Stimulated activated CD4-positive, alpha-beta T cell treated with anti-CD3 and anti-CD28 coated beads, Interleukin-15, amount 100 ng/mL, for 1 hour (primary cell): ENCODE measurements at regions not wholly inside any gene's neighbourhood (a gene's known extent, or its start where the extent isn't known, plus 50 kb on each side); places are given as distances from the start of the nearest gene placed in this dataset.

Experiments
- DNase-seq, 2 donors: peaks; one replicate each; pipeline ENCODE4 v3.0.0-alpha.2; 2020; ENCODE audit warnings: low read depth in 1 of 2, low spot score in 1 of 2

DNA sequence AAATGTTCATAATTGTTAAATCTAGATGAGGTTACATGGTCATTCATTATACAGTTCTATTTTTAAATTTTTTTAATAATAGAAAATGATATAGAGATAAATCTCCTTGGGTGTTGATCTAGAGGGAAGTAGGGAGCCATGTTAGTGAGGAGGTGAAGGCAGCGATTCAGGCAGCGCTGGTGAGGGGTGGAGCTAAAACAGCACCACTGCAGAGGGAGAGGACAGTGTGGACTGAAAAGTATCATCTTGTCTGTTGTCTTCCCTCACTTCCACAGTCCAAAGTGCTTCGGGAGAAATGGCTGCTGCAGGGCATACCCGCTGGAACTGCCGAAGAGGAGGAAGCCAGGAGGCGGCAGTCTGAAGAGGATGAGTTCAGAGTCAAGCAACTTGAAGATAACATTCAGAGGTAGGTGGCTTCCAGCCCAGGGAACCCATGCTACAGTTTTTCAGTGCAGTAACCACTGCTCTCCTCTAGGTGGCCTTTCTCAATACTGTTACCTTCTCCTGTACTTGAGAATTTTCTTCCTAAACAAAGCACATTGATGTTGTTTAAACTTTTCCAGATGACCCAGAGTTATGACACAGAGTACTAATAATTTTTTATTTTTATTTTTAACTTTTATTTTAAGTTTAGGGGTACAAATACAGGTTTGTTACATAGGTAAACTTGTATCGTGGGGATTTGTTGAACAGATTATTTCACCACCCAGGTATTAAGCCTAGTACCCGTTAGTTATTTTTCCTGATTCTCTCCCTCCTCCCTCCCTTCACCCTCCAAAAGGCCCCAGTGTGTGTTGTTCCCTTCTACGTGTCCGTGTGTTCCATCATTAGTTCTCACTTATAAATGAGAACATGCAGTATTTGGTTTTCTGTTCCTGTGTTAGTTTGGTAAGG lies 100.5 kb downstream of the PALM2AKAP2 start:
- no peak for DNase-seq

DNA sequence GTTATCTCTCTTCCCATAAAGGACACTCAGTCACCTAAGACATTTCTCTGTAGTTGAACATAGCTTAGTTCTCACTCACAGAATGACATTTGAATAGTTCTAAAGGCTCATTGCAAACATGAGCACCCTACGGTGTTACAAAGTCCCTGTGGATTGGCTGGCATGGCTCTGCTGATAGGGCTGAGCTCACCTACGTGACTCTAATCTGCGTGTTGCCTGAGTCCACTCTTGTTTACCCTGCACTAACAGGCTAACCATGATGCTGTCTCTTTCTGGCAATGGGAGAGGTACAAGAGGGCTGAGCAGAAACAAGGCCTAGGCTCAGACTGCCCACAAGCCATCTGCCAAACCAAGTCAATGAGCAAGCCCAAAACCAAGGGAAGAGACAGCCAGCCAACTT lies 103.6 kb downstream of the PALM2AKAP2 start:
- DNase-seq: no peak

DNA sequence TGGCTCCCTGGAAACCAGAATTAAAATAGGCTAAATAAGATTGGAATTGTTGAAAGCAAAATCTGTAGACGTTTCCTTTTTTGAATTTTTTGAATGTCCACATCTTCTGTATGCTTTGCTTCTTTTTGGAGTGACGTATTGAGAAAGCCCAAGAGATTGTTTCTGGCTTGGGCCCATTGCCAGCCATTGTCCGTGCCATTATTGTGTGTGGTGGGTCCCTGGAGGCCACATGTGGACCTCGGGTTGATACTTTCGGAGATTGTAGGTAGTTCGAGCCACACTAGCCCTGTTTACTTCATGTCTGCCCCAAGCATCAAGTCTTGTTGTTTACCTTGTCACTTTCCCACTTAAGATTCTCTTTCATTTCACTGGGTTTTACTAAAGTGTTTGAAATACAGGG lies 106.0 kb downstream of the PALM2AKAP2 start:
- no peak for DNase-seq

DNA sequence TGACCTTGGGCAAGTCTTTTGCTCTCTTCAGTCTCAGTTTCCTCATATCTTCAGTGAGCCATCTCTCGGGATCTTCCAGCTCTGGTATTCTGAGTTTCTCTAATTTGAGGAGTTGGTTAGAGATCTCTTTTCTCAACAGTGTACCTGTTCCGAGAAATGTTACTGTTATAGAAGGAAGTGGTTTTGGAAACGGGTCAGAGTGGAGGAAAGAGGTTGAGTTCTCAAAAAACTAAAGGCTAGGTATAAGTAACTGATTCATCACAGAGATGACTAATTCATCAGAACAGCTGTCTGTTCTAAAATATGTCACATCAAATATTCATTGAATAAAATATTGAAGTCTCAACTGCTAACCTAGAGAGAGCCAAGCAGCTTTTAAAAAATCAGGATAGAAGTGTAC lies 106.6 kb downstream of the PALM2AKAP2 start:
- DNase-seq: no peak

DNA sequence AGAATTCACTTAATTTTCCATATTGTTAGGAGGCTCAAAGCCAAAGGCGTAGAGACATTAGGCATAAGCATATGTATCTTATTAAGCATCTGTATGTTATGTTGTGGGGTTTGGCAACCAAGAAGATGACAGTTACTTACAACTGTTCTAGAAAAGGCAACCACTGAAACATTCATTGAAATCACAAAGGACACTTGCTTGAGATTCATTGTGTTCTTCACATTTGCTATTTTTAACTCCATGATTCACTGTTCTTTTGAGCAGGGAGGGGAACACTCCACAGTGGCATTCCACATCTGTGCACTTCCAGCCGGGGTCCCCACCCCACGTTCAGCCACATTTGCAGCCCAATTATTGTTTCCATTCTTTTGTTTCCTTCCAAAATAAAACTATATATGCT lies 107.1 kb downstream of the PALM2AKAP2 start:
- no peak for DNase-seq

DNA sequence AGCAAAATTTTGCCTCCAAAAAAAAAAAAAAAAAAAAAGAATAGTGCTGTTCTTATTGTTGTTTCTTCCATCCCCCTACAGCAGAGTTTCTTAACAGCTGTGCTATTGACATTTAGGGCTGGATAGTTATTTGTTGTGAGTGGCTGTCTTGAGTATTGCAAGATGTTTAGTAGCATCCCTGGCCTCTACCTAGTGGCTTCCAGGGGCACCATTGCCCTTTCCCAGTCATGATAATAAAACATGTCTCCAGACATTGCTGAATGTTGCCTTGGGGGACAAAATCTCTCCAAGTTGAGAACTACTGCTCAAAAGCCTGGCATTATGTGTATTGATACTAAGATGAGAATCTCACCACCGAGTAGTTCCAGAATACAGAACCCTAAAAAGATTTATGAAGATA lies 108.7 kb downstream of the PALM2AKAP2 start:
- DNase-seq: no peak

DNA sequence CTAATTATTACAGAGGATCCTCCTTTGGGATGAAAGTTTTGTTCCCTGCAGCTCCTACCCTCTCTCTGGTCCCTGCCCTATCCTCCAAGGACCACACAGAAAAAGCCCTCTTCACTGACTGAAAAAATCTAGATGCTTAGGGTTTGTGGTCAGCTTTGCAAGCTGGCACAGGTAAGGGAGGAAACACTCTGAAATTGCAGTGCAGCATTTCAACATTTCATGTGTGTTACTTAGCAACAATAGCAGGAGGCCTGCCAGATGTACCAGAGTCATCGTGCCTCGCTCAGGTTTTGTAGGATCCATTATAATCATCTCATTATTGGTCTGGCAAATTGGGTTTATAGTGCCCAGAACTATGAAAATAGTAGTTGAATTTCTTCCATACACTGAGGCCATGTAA lies 109.5 kb downstream of the PALM2AKAP2 start:
- DNase-seq: no peak

DNA sequence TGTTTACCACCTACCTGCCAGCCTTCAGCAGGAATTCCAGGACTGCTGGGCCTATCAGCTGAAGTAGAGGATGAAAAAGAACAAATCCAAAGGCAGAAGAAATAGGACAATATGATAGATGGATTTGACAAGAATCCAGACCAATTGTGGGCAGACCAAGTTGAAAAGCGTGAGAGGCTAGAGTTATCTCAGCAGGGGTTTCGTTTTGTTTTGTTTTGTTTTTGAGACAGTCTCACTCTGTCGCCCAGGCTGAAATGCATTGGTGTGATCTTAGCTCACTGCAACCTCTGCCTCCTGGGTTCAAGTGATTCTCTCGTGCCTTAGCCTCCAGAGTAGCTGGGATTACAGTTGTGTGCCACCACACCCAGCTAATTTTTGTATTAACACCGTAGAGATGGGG lies 113.2 kb downstream of the PALM2AKAP2 start:
- no peak for DNase-seq

DNA sequence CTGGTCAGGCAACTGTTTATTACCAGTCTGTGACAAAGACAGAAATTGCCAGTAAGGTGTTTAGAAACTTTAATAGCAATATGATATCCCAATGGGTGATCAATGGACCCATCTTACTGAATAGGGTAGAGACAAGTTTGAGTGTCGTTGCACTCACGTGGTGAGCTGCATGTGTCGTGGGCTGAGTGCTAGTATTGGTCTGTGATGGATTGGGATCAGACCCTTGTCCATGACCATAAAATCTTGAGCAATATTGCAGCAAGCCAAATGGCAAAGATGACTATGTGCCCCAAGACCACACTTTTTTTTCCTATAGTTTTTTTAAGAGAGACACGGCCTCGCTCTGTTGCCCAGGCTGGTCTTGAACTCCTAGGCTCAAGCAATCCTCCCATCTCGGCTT lies 114.5 kb downstream of the PALM2AKAP2 start:
- DNase-seq: no peak

DNA sequence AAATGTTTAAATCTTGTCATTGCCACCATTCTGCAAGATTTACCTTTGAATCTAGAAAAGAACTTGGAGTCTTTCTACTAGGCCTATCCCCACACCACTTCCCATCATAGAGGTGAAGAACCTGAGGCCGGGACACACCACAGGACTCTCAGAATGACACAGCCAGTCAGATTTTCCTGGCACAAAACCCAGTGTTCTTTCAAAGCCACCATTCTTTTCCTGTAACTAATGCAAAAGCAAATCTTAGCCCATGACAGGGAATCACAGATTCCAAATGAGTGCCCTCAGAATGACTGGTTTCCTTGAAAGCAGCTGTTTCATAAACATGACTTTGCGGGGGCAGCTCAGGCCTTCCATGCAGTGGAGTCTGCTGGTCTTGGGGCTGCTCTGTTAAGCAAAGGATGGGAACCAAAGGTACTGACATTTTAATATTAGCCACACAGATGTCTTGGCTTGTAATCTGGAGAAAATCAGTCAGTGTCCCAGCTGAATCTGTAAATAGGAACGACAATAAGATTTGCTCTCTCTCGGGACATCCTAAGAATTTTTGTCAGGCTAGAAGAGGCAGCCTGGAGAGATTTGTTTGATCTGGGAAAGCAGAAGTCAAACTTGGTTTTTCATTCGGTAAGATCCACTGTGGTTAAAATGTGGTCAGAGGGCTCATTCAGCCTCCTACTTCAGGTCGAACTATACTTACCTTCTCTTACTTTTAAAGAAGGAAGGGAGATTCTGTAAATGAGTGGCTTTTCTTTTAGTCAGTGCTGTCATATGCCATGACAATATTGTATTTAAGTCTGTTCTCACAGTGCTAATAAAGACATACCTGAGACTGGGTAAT lies 115.1 kb downstream of the PALM2AKAP2 start:
- DNase-seq: no peak

DNA sequence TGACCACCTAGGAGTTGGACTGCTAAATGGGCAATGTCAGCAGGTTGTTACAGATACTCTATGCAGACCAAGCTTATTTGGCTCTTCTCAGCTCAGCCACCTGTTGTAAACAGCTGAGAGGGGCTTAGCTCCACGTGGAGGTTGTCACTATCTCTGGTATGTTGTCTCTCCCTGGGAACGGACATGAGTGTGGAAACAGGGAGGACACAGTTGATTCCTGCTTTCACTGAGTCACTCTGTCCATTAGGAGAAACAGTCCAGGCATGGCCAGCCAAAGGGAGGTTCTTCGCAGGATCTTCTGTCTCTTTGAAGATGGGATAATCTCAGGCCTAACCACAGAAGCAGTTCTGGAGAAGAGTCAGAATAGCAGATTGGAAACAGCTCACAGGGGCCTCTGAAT lies 121.2 kb downstream of the PALM2AKAP2 start:
- no peak for DNase-seq

DNA sequence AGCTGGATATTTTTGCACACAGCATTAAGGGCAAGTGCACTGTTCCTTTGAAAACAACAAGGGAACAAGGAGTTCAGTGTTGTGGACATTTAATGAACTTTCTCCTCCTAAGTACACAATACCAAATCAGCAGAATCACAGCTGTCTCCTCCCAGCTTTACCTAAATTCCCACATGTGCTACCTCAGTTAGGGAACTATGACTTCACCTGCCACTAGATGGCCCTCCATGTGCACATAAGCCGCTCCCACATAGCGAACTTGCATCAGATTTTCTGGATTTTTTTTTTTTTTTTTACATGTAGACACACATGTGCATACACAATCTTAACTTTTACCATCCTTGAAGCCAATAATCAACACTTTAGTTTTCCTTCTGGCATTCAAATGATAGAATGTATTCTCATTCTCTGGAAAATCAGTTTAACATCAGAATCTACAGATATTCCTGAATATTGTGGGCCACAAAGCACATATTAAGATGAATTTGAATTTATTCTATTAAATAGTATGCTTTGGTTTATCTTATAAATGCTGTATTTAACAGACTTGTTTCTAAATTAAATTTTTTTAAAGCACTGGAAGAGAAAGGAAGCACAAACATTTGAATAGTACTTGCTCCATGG lies 123.6 kb downstream of the PALM2AKAP2 start:
- peak in 1 of 2 donors; percentile 21 for DNase-seq

DNA sequence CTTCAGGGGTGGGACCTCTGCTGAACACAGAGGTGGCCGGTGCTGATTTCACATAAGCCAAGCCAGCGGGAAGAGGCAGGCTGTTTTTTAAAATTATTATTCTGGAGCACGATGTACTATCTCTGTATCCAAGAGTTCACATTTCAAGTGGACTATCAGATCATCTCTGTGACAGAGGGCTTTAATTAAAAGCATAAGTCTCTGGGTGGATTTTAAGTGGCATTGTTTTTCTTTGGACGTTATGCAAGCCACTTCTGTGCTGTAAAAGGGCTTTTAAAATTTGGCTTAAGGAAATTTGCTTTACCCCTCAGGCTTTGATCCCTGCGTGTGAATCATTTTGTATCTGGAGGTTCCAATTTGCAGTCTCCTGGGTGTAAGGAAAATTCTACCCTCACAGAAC lies 124.7 kb downstream of the PALM2AKAP2 start:
- DNase-seq: no peak

DNA sequence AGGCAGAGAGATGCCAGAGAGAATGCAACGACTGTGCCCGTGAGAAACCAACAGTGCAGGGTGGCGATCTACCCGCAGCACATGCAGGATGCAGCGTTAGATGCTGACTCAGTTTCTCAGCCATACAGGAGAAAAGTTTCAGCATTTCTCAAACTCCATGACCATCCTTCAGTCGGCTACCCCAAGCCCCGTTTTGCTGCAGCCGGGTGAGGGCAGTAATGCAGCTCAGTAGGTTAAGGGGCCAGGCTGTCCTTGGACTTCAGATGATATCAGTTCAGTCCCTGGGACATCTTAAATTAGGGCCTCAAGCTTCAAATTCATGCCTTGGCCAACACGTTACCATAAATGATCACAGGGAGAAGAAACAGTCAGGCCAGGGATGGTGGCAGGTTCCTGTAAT lies 125.5 kb downstream of the PALM2AKAP2 start:
- no peak for DNase-seq

DNA sequence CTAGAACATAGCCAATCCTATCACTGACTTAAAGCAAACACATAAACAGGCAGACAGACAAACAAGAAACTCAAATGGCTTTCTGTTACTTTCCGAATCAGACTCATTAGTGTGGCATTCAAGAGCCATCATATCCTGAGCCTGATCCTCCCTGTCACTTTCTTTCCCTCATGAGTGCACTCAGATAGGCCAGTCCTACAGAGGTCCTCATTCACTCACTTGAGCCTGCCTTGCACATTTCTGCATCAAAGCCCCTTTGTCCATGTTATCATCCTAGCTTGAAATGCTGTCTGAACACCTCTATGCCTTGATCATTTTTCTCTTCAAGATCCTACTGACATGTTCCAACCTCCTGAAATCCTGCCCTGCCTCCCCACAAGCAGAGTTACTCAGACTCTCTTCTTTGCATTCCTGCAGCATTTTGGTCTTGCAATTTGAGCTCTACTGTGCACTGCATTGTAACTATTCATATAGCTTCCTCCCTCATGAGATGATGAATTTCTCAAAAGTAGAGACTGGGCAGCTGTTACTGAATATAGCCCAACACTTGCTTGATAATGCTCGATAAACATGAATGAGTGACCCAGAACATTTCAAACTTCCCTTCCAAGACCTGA lies 126.9 kb downstream of the PALM2AKAP2 start:
- no peak for DNase-seq

DNA sequence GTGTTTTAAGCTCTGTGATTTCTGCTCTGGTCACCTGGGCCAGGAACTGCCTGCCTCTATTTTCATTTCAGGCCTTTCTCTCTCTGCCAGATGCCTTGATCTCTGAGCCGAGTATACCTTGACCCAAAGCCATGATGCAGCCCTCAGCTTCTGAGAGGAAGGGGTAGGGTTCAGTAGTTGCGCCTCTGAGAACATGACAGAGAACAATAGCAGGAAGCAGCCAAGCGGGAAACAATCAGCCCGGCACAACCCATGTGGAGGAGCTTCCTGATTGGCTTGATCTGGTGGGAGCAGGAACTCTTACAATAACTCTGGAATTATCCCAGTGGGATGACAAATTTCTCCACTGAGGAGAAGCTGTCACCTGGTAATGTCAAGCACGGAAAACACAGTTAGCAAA lies 127.4 kb downstream of the PALM2AKAP2 start:
- no peak for DNase-seq

DNA sequence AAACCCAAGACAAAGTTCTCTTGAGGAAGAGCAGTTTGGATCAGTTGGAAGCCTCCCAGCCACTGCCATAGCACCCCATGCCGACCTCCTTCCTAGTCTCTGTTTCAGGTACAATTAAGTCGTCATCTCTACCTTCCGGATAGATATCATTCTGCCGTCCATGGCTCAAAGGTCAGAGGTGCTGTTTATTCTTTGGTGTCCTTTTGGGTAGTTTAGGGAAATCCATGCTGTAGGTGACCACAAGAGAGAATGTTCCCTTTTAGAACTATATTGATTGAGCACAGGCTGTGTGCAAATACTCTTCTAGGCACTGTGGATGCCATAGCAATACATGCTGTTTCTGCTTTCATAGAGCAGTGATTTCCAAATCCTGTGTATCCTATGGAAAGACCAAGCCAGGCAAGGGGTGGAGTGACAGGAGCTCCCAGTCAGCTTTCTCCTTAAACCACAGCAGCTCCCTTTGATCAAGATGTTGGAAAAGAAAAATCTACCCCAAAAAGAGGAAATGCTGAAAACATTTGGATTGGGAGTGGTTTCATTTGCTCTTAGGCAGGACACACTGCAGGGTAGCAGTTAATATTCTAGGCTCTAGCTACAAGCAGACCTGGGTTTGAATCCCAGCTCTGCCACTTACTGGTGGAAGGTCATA lies 127.9 kb downstream of the PALM2AKAP2 start:
- no peak for DNase-seq

DNA sequence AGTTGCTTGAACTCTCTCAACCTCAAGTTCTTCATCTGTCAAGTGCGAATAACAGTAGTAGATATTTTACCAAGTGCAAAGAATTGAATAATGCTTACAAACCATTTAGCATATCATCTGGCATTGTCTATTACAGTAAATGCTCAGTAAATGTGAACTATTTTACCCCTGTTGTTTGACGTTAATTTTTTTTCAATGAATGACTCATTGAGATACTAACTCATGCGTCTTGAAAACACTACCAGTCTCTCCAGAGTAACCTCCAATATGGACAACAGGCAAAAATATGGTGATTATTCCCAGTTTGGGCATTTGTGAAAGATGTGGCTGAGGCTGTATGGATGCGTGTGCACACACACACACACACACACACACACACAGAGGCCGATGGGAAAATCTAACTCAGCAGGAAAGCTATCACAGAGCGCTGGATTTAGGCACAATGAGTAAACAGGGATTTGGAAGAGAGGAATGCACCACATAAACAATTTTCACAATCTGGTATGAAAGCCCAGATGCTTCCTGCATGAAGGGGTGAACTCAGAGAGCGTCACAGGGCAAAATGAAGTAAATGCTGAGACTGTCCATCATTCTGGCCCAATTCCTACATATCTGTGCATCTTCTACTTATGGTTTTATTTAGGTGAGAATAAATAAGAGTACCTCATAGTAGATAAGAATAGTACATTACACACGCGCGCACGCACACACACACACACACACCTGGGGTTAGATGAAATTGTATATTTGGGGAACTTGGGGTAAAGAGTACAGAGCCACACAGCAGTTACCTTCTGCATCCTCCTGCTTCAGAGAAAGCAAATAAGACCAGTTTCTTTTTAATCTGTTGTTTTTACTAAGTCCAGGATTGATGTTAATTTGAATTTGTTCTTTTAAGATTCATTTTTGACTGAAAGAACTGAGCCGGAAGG lies 128.7 kb downstream of the PALM2AKAP2 start:
- no peak for DNase-seq

DNA sequence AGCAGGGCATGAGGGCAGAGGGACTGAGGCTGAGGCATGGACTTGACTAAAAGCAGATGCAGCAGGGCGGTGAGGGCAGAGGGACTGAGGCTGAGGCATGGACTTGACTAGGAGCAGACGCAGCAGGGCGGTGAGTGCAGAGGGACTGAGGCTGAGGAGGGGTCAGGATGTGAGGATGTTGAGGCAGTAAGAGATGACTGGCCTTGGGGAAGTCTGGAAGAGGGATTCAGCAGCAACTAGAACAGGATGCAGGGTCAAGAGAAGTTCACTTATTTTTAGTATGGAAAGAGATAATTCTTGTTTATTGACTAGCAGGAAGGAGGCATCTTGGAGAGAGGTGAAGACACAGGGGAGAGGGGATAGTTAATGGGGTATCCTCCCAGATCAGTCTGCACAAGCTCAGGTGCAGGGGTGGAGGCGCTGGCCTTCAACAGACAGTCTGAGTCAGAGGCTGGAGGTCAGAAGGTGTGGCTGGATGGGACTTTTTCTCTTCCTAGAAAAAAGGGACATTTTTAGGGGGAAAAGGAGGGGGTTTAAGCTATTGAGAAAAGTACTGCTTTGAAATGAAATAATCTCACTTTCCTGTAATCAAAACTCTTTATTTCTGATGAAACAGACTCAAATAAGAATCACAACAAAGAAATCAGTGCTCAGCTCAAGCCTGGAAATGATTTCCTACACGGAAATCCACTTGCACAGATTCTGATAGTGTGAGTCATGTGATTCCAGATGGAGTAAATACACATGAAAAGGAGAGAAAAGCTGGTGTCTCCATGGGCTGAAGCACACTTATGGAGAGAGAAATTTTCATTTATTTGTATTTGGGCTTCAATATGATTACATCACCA lies 130.9 kb downstream of the PALM2AKAP2 start:
- DNase-seq: no peak
